PFSK-1 (cell line): ENCODE measurements at regions not wholly inside any gene's neighbourhood (a gene's known extent, or its start where the extent isn't known, plus 50 kb on each side); places are given as distances from the start of the nearest gene placed in this dataset.

Source experiments
- POLR2AphosphoS5 ChIP-seq: IDR thresholded peaks from 2 replicates; pipeline ENCODE4 v1.6.1; 2012; ENCODE audit warnings: low read depth, mild to moderate bottlenecking, control low read depth, low read length, moderate library complexity
- TF ChIP-seq, protein P1 (sequence below), 2 experiments: IDR thresholded peaks; 2 replicates each; pipeline versions ENCODE4 v1.6.1 to v1.8.0; 2011 to 2012; ENCODE audit warnings: low read depth in 2 of 2, low read length in 2 of 2, control low read depth in 1 of 2, inconsistent platforms in 1 of 2, mild to moderate bottlenecking in 1 of 2, moderate library complexity in 1 of 2; ENCODE audit not compliant: insufficient read depth in 1 of 2

DNA sequence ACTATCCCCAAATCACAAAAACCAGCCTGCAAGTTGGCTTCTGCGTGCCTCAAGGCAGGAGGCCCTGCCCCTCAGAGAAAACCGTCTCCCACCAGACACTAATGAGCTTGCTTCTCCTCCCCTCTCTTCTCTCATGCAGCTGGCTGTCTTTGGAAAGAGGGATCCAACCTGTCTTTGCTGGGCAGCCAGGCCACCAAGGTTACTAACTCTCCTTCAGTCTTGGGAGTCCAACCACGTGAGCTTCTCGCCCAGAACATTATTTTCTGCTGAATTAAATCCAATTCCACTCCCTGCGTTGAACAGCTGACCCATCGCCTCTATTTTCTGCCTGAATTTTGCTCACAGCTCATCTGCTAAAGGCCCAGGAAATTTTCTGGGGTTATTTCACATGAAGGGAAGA is 291.3 kb upstream of the NCKAP5 start:
- TF ChIP-seq, protein P1, sequence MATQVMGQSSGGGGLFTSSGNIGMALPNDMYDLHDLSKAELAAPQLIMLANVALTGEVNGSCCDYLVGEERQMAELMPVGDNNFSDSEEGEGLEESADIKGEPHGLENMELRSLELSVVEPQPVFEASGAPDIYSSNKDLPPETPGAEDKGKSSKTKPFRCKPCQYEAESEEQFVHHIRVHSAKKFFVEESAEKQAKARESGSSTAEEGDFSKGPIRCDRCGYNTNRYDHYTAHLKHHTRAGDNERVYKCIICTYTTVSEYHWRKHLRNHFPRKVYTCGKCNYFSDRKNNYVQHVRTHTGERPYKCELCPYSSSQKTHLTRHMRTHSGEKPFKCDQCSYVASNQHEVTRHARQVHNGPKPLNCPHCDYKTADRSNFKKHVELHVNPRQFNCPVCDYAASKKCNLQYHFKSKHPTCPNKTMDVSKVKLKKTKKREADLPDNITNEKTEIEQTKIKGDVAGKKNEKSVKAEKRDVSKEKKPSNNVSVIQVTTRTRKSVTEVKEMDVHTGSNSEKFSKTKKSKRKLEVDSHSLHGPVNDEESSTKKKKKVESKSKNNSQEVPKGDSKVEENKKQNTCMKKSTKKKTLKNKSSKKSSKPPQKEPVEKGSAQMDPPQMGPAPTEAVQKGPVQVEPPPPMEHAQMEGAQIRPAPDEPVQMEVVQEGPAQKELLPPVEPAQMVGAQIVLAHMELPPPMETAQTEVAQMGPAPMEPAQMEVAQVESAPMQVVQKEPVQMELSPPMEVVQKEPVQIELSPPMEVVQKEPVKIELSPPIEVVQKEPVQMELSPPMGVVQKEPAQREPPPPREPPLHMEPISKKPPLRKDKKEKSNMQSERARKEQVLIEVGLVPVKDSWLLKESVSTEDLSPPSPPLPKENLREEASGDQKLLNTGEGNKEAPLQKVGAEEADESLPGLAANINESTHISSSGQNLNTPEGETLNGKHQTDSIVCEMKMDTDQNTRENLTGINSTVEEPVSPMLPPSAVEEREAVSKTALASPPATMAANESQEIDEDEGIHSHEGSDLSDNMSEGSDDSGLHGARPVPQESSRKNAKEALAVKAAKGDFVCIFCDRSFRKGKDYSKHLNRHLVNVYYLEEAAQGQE (IDR thresholded peaks at IDR 0.05; ENCODE audit: insufficient read depth in 1 of 2, low read depth in 2 of 2, low read length in 2 of 2): no peak
- no peak for TF ChIP-seq POLR2AphosphoS5
